ENCODE measurements at regions not wholly inside any gene's neighbourhood (a gene's known extent, or its start where the extent isn't known, plus 50 kb on each side); places are given as distances from the start of the nearest gene placed in this dataset.
A peak's percentile ranks its signal among the peaks of the same experiment; 100 is the strongest.

DNA sequence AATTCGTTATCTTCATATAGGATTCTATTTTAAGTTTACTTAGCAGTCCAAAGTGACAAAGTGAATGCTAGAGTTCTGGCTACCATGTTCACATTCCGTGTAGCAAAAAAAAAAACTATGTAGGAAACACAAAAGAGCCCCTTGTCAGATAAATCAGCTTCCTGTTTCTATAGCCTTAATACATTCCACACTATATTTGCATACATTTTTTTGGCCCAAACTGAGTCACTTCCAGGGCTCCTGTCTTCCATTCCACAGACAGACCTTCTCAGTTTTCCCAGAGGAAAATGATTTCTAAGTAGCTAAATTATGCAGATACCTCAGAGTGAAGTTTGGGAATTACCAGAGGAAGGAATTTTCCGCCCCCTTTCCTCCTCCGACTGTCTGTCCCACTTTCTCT lies 841.9 kb upstream of the HS3ST1 start:
- no peak for DNase-seq

DNA sequence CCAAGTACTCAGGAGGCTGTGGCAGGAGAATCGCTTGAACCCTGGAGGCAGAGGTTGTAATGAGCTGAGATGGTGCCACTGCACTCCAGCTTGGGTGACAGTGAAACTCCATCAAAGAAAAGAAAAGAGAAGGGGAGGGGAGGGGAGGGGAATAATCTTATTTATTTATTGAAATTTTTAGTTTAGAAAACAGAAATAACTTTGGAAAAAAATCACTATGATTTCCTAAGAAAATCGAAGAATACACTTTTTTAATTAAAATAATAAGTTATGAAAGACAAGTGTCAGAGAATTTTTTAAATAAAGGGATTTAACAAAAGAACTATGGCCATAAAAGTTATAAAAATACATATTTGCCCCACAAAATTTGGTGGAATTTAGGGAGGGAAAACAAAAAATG lies 836.9 kb upstream of the HS3ST1 start:
- DNase-seq, result no peak

DNA sequence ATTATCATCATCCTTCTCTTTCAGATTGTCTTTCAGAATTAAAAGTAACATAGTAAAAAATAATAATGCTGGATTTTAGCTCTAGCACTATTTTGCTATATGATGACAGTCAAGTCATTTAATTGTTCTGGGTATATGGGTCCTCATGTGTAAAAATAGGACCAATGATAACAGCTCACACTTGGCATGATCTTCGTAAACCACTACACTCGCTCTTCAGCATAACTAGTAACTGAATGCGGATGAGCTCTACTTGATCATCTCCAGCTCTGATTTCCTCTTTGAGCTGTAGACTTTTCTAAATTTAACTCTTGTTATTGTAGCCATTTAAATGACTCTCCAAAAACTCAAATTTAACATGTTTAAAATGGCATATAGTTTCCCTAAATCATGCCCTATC lies 831.8 kb upstream of the HS3ST1 start:
- no peak for DNase-seq

DNA sequence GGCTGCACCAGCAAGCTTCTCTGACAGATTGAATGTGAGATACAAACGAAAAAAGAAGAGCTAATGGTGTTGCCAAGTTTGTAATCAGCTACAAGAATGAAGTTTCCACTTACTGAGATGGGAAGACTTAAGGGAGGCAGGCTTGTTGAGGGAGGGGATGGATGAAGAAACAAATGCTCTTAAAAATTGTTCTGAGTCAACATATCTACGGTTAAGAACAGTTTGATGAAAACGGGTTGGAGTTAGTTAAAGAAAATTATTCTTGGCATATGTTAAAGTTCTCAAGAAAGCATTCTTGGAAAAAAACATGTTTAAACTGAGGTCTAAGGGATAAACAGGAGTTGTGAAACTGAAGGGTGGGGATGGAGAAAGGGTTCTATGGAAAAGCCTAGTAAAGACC lies 816.3 kb upstream of the HS3ST1 start:
- DNase-seq, result no peak

DNA sequence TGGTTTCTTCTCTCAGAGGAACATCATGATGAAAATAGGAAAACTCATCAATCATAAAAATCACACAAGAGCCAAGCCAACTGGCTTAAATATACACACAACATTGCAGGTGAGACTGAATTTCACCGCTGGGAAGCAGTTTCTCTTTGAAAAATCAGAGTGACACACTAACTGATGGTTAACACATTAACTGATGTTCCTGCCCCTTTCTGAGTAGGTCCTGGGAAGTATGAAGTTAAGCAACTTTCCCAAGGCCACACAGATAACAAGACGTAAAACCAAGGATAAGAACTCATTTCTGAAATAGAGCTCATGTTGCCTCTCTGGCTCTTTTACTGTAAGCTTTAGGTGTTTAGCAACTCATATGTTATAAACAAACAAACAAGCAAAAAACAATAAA lies 813.7 kb upstream of the HS3ST1 start:
- DNase-seq, result no peak

DNA sequence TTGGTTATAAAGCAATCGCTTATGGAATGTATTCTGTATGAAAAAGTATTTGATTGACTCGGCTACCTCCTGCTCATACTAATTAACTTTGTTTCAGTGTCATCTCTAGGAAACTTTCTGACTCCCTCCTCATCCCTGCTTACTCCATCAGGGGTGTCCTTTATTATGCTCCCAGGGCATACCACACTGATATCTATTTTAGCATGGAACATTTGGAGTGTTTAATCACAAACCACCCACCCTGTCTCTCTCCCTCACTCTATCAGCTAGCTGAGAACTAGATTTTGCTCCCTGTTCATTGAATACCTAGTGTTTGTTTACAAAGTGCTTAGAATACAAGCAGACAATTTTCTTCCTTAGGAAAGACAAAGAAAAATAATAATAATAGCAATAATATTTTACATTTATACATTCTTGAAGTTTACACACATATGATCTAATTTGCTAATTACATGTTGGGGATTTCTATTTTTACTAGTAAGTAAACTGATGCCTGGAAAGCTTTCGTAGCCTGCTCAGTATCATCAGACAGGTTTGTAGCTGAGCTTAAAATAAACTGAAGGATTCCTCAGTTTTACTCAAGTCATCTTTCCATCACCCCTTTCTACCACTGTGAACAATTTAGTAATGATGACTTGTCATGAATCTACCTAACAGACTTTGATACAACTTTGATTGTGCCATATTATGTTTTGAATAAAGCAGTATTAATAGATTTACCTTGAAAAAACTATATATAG lies 811.4 kb upstream of the HS3ST1 start:
- DNase-seq, result no peak

DNA sequence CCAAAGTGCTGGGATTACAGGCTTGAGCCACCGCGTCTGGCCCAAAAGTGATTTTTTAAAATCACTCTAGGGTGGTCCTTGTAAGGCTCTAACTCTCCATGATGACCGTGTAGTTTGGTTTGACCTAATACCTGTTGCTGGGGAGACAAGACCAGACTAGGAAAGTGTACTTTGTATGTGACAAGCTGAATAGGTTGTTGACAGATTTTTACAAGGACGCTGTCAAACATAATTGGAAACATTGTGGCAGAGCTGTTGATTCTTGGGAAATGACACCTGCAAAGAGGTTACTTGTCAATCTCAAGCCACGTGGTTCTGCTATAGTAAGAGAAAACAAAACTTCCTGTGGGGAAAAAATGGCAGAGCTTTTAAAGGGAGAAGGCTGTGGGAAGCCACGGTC lies 802.4 kb upstream of the HS3ST1 start:
- DNase-seq, result no peak

DNA sequence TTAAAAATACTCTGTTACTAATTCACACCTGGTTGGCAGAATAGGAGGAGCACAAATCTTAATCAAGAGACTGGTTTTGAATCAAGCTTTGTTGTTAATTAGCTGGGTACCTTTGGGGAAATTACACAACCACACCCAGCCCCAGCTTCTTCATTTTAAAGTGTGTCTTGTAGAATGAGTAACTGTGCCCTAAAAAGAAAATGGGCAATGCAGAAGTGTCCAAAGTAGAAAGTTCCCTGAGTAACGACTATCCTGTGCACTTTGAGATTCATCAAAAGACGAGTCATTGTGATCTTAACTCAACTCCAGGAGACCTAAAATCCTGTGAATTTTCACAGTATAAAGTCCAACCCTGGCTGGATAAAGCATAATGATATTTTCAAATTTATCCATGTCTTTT lies 792.3 kb upstream of the HS3ST1 start:
- DNase-seq, result no peak

DNA sequence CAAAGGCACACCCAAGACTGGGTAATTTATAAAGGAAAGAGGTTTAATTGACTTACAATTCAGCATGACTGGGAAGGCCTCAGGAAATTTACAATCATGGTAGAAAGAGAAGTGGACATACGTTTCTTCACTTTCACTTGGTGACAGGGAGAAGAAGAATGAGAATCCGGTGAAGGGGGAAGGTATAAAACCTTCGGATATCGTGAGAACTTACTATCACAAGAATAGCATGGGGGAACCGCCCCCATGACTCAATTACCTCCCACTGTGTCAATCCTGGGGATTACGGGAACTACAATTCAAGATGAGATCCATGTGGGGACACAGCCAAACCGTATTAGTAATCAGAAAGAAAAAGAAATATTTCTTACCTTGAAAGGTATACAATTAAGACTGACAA lies 782.9 kb upstream of the HS3ST1 start:
- DNase-seq, result no peak

DNA sequence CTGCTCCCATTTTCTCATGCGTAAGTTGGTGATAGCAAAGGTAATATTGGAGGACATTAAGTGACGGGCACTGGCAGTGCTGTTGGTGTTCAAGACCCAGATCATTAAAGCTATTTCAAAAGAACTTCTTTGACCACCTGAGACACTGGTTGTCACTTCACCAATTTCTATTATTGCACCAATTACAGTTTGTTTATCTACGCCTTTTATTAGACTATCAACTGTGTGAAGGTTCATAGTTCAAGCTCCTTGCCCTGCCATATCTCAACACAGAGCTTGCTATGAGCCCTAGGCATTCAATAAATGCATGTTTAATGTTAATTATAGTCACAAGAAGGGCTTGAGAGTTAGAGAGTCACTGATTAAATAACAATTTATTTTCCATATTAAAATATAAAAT lies 778.7 kb upstream of the HS3ST1 start:
- DNase-seq, result no peak

DNA sequence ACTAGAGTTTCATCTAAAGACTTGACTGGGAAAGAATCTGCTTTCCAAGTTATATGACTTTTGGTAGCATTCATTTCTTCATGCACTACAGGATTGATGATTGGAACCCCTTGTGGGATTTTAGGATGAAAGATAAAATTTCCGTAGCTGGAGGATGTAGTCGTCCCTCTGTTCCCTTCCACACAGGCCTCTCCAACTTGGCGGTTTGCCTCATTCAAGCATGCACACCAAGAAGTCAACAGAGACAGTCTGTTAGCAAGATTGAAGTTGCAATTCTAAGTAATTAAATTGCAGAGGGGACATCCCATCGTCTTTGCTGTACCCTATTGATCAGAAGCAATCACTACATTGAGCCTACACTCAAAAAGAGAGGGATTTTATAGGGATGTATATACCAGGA lies 777.4 kb upstream of the HS3ST1 start:
- DNase-seq, result no peak

DNA sequence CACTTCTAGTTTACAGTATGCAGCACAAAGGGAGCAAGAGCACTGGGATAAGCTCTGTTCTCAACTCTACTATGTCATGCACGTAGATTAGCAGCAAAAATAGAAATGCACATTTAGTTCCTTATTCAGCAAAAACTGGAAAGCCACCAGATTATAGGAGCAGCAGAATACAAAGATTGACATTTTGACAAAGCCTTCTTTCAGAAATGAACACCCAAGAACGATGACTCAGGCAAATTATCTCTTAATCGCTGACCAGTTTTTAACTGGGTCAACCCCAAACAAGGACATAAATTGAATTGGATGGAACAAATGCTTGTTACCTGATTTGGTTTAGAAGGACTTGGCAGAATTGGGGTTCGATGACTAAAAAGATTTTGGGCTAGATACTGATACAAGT lies 775.3 kb upstream of the HS3ST1 start:
- DNase-seq, result no peak

DNA sequence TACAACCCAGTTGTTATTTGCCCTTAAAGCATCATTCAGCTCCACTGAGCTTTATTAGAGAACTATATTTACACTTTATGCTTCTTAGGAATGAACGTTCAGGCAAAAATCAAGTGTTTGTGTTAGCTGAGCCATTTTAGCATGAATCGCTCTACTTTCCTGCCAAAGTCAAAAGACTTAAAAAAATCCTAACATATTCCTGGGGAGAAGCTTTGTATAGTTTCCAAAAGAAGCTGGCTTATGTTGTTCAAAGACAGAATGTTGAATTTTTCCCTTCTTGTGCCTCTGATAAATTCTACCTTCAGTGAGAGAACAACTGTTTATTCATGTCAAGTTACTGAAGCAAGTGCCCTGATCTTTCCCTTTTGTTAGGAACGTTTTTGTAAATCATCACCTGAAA lies 771.5 kb upstream of the HS3ST1 start:
- DNase-seq, result no peak

DNA sequence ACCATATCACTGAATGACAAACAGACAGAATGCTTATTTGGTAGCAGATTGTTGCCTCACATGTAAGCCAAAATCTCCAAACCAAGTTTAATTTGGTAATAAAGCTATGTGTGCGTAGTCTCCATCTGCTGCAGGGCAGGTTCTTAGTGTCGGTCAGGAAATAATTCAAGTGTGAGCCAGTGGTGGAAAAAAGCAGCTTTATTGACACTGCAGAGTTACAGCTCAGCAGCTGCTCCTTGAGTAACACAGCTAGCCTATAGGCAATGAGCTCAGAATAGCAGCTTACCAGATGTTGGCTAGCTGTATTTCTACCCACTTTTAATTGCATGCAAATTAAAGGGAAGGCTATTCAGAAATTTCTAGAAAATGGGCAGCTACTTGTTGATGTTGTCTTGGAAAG lies 757.8 kb upstream of the HS3ST1 start:
- no peak for DNase-seq

DNA sequence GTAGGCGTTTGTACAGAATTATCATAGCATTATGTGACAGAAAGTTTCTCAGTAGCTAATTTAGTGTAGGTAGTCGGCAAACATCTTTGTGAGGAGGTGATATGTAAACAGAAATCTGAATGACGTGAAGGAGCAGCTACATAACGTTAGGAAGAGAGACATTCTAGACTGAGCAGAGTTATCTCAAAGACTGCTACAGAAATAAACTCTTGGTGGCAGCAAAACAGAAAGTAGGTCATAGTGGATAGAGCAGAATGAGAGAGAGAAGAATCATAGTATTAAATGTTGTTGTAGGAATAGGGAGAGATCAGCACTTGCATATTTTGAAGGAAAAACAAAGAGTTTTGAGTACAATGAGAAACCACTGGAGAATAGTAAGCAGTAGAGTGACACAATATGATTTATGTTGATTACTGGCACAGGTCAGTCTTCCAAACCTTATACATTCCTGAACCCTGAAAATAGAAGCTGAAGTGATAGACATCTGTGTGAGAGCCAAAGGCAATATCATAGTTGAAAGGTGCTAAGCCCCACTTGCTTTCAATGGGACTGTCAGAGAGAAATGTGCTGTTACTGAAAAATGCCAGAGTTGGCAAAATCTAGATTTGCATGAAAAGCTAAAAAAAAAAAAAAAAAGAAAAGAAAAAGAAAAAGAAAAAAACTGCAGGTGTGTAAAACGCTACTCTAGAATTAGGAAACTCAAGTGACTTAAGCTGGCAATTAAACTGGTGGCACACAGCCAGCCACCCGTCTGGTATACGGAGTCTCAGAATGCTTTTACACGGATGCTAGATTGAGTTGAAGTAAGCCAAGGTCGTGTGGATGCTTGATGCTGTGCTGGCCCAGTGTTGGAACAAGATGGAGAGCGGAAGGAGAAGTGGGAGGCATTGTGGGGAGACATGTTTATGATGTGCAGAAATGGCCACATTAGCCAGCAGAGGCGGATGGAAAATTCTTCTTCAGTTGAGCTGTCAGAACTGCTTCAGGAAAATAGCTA lies 750.2 kb upstream of the HS3ST1 start:
- DNase-seq, result peak; percentile 44

DNA sequence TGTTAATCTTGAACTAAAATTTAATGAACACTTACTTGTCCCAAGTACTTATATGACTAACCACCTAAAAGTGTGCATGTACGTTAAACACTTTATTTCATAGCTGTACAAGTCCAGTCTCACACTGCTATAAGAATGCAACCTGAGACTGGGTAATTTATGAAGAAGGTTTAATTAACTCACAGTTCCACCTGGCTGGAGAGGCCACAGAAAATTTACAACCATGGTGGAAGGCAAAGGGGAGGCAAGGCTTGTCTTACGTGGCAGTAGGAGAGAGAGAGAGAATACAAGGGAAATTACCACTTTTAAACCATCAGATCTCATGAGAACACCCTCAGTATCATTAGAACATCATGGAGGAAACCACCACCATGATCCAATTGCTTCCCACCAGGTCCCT lies 748.7 kb upstream of the HS3ST1 start:
- no peak for DNase-seq

DNA sequence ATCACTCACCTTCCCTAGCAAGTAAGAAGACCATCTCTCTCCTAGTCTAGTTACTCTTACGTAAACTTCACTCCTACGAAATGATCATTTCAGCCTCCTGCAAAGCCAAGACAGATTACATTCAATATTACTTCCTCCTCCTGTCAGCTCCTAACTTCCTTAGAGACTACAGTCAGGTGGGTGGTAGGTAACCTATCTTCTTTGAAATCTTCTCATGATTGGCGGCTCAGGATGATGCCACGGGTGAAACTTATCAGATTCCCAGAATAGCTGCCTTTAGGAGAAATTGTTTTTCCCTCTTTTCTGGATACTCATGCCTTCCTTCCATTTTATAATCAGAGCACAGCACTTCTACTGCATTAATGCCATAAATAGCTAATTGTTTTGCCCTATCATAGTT lies 744.8 kb upstream of the HS3ST1 start:
- no peak for DNase-seq

DNA sequence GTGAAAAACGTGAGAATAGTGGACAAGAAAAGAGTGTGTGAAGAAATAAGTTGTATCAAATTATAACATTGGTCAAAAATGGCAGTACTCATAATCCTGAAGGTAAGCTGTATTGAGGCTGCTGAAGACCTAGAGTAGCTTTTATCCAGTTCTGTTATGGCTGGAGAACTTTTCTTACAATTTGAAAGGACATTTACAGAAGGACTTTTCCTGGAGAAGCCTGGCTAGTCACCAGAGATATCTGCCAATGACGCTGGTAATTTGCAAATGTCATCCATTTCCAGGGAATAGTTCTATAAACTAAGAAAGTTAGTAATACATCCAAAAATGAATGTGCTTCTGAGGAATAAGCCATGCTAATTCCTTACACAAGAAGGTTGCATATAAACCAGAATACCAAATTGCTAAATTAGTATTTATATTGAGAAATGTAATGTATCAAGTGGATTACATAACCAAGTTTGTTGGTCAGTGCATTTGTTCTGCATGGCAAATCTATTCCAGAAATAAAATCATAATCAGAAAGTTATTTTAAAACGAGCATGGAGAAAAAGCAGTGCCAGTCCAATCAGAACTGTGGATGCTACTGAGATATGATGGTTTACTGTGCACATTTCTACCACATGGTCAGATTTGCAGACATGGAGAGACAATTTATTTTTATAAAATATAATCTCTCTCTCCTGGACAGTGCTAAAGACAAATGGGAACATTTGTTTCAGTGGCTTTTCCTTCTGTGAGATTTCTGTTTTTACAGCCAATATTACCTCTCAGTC lies 743.7 kb upstream of the HS3ST1 start:
- DNase-seq, result no peak

DNA sequence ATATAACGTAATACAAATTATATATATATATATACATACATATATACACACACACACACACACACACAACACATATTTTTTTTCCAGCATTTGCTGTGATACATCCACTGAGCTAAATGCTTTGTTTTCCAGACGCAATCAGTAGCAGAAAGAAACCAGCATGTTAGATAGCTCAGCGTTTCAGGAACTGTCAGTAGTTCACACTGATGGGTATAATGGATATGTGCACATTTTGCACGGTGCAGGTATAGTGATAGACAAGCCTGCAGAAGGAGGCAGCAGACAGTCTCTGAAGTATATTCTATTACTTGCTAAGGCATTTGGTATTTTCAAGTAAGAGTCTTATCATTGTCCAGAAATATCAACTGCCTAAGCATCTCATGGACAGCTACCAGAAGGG lies 741.6 kb upstream of the HS3ST1 start:
- no peak for DNase-seq

DNA sequence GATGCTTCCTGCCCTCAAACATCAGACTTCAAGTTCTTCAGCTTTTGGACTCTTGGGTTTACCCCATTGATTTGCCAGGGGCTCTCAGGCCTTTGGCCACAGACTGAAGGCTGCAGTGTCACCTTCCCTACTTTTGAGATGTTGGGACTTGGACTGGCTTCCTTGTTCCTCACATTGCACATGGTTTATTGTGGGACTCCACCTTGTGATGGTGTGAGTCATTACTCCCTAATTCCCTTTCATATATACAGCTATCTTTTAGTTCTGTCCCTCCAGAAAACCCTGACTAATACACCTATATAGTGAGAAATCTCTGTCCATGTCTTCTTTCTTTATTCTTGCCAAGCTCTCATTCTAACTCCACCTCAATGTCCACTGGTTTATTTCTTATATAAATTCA lies 736.9 kb upstream of the HS3ST1 start:
- DNase-seq, result no peak

DNA sequence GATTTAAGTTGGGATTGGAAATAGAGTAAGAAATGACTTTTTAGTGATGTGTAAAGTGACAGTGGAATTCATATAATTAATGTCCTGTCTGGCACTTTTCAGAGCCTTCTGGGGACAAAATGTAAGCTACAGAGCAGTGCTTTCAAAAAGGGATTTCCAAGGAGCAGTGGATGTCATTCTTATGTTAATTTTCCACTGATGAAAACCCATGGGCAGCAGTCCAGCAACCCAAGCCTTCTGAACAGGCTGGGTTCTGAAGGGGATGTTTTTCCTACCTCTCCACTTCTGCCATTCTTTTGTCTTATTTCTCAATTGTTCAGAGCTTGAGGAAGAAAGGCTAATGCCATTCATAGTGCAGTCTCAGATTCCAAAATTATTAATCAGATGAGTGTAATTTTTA lies 717.6 kb upstream of the HS3ST1 start:
- no peak for DNase-seq

DNA sequence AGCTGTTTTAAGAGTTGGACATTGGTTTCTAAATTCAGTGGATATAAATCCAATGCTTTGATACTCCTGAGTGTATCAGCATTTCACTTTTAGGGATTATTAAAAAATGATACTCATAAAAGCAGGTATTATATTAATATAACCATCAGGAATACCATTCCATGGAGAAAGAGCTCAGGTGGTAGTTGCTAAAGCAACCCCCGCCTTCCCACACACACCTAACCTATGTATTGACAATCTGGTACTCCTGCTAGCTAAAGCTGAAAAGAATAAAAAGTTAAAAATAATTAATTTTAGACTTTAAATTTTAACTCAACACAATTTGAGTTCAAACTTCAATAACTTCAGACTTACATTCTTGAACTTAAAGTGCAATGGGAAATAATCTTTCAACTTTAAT lies 717.1 kb upstream of the HS3ST1 start:
- no peak for DNase-seq

DNA sequence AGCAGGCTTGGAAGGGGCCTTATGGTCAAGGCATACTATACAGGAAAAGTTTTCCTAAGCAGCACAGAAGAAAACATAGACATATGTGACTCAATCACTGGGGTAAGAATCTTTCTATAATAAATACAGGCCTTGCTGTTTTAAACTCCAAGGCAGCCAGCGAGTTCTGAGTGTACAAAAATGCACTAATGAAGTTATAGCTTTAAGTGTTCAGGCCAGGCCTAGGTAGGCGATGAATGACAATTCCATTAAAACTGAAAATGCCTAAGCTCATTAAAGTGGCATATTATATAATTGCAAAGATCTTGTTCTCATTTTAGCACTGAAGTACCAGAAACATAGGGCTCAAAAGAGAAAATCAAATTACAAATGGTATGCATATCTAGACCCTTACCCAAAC lies 716.4 kb upstream of the HS3ST1 start:
- no peak for DNase-seq

DNA sequence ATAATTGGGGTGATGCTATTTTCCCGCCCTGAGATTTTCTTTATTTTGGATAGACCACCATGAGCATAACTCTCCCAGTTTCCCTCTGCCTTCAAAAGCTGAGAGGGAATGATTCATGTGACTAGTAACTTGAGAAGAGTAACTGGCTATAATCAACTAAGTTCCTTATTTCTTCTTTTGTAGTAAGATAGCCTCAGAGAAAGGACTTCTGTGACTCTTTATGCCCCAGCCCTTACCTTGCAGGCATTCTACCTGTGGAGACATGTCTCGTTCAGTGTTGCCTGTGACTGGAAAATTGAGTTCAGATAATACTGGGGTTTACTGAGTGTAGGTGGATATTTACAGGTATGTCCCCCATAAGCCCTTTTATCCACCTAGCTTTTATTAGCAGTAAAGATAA lies 715.4 kb upstream of the HS3ST1 start:
- no peak for DNase-seq
